GM18498 (cell line): ENCODE measurements at regions not wholly inside any gene's neighbourhood (a gene's known extent, or its start where the extent isn't known, plus 50 kb on each side); places are given as distances from the start of the nearest gene placed in this dataset.

Experiments
- ATAC-seq: cut with Tn5 transposase; IDR thresholded peaks from one replicate; pipeline ENCODE4 v1.9.1; 2021; ENCODE audit warnings: mild to moderate bottlenecking, moderate library complexity; ENCODE audit not compliant: unreplicated experiment

DNA sequence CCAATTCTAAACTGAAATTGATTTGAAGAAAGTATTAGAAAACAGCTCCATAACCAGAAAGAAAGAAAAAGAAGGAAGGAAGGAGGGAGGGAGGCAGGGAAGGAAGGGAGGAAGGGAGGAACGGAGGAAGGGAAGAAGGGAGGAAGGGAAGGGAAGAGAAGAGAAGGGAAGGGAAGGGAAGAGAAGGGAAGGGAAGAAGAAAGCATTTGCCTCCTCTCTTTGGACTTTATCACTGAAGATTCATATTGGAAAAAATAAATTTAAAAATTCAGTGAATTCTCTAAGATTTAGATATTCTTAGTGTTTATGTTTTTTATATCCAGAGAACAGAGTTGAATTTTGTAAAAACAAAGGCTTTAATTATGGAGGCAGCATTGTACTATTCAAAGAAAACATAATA, 68.5 kb upstream of the NXT1 start:
- ATAC-seq: no peak

DNA sequence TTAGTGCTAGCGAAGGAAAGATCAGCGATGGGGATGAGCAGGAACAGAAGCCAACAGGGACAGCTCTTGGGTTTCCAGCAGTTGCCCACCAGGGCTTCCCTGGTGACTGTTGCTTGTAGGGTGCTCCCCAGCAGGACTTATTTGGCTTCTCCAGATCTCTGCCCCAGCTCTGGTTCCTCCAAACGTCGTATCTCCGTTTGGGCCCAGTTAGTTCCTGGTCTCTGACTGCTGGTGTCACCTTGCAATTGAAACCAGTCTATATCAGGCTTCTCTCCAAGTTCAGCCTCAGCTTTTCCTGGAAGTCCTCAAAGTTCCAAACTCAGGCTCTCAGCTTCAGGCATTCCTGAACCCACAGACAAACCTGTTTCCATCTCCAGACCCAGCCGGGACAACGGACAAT, 70.8 kb upstream of the NXT1 start:
- ATAC-seq: no peak

DNA sequence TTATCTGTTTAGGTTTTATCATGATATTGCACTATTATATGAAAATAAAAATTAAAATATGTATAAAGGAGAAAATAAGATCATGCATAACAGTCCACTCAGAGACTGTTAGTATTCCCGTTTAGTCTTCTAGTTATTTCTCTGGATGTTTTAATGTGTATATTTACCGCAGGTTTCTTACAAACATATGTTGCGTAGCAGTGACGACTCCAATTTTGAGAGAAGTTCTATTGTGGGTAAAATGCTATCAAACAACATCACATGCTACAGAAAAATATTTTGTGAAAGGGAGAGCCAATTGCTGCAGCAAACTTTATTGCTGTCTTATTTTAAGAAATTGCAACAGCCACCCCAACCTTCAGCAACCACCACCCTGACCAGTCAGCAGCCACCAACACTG, 72.4 kb upstream of the NXT1 start:
- no peak for ATAC-seq

DNA sequence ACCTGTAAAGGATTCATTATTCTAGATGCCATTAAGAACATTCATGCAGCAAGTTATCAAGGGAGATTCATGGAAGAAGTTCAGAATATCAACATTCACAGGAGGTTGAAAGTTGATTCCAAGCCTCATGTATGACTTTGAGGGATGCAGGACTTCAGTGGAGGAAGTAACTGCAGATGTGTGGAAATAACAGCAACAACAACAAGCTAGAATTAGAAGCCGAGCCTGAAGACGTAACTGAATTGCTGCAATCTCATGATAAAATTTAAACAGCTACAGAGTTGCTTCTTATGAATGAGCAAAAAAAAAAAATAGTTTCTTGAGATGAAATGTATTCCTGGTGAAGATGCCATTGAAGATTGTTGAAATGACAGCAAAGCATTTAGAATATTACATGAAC, 73.3 kb upstream of the NXT1 start:
- ATAC-seq: no peak

DNA sequence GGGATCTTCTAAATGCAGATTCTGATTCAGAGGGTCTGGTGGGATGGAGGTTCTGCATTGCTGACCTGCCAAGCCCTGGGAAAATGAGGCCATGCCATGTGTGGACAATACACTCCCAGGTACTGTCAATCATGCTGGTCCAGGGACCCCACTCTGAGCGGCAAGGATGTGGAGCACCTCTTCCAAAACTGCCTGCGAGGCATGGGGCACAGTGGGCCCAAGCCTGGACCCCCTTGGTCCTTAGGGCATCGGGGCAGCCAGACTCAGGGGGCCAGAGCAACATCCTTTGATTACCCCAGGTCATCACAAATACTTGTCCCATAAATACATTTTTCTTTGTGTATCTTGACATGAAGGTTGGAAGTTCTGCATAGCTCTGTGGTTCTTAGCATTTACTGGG, 76.8 kb upstream of the NXT1 start:
- ATAC-seq: no peak

DNA sequence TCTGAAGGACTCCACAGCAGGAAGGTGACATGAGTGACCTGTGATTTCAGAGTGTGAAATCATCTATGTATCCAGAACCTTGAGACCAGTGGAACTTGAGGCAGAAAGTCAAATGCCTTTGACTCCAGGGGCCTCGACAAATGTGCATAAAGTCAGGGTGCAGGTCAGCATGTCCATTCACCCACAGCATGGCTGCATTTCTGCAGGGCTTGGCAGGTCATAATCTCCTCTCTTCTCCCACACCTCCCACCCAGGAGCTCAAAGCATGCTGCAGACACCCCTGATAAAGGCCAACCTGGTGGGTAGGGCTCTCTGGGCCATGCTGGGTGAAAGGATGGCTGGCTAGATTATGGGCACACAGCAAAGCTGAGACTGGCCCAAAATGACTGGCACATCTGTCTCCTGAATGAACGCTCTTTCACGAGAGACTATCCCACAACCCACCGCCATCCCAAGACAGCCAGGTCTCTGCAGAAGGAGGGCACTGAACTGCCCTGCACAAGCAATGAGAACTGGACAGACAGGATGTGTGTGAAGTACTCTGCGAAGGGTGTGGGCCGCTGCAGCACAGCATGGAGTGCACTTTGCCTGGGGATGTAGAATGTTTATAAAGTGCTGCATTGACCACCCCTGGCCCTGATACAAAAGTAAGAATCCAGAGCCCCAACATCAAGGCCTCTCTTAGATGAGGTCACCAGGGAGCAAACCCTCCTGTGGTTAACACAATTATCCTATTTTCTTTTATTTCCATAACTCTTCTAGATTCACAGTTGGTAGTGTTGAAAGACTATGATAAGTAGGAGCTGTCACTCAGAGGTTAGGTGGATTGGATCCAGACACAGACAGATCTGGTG, 78.2 kb upstream of the NXT1 start:
- ATAC-seq: no peak

DNA sequence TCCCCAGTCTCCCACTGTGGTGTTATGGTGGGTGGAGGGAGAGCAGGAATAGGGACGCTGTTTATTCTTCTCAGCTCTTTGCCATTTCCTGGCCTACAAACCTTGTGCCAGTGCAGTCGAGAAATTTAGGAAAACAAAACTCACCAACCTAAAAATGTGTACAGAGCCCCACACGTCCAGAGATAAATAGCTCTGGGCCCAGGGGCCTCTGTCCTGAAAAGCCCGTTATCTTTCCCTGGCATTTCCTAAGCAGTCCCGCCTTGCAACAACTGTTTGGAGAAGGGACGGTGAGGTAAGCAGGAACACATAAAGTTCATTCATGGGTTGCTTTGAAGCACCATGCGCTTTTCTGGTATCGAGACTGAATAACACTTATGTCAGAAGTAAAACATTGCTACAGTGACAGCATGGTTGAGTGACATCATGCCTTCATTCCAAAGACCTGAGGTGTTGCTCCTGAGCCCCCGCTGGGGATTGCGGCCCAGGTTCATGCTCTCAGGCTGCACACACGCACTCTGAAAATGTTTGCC, 80.1 kb upstream of the NXT1 start:
- ATAC-seq: no peak

DNA sequence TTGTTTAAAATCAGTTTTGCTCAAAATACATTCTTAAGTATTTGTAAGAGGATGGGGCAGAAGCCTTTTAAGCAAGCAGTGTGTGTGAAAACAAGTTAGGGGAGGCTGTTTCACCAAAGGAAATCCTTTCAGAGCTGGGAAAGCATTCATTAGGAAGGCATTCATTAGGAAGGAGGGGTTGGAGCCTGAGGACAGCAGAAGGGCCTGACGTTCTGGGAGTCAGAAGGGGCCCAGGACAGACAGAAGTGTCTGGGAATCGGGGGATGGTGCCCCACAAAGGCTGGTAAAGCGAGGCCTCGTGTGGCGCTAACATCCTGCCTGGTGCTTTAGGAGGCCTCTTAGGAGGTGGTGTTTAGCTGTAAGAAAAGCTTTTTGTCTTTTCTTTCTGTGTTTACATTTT, 80.6 kb upstream of the NXT1 start:
- no peak for ATAC-seq

DNA sequence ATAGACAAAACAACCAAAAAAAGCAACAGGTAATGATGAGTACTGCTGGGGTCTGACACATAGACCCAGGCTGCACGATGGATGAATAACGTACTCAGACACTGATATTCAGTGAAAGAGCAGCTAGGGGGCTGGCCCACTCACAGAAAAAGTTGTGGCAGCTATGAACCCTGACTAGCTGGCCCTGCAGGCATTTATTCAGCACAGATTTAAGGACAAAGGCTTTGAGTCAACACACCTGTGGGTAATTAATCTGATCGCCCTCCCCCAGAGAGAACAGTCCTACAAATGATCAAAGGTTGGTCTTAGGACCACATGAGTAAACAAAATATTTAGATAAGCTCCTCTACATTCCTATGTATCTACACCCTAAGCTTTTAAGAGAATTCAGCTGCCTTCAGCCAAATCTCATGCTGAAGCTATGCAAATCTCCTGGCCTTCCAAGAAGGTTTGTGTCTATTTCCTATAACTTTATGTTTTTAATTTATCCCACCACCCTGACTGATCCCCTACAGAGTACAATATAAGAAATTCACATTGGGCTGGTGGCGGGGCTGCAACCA, 81.7 kb upstream of the NXT1 start:
- no peak for ATAC-seq

DNA sequence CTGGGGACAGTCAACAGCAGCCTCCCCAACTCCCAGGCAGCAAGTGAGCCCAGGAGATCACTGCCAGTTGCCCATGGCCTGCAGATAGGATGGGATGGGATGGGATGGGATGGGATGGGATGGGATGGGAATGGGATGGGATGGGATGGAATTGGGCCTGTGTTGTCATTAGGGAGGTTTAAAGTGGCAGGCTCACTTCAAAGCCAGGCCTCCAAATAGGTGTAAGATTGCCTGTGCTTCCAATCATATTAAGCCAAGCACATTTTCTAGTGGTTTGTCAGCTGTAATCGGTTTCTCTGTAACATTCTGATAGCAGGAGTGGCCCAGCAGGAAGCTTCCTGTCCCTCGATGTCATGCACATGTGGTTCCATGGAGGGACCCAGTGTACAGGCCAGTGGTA, 82.7 kb upstream of the NXT1 start:
- ATAC-seq: no peak

DNA sequence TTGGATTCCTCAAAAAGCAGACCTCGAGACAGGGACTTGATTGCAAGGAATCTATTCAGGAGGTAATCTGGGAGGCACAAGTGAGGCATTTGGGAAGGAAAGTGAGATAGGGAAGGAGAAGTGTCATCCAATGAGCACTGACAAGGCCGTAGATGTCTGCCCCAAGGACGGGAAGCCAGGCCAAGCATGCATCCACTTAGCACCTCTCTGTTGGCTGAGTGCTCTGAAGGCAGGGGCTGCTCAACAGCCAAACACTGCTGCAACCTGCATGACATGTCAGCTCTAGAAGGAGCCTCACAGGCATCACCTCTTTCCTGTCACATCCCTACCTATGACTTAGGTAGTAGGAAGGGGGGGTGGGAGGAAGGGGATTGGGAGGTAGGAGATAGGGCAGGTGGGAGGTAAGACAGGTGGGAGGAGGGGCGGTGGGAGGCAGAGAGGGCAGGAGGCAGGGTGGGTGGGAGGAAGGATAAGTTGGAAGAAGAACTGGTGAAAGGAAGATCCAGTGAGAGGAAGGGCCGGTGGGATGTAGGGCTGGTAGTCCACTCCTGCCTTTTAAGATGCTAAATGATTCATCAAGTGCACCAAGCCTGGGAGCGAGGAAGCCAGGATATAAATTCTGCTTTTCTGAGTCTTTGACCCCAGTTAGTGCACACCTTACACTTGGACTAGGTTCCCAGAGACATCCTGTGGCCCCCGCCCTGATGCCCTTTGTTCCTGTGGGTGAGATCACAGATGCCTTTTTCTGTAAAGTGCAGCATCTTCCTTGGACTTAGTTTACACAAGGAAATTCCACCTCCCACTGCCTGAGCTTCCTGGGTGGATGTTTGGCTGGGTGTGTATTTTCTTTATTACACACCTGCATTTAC, 83.8 kb upstream of the NXT1 start:
- ATAC-seq: no peak

DNA sequence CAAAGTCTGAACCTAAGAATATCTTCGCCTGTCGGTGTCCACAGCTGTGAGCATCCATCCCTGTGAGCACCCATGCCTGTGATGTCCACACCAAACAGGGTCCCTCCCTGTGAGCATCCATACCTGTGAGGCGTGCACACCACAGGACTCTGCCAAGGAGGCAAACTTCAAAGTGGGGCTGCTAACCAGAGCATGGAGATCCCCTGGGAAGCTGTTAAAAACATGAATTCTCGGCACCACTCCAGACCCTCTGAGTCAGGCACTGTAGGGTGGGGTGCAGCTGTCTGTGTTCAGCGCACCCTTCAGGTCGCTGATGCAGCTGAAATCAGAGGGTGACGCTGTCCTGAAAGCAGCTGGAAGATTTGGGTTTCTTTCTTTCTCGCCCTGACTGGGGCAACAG, 85.4 kb upstream of the NXT1 start:
- ATAC-seq: no peak

DNA sequence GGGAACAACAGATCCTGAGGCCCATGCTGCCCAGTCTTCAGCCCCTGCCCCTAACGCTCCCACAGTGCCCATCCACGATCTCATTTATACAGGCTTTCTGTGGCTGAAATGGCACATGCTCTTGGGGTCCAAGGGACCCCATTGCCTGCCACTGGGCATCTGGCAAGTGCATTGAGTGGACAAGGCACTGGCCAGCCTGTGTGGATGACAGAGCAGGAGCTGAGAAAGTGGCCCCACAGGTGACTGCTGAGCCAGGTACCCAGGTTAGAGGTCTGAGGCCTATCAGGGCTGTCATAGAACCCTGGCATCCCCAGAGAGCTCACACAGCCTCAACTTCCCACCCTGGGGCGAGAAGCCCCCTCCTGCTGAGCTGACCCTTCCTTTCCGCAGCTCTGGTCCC, 86.0 kb upstream of the NXT1 start:
- ATAC-seq: no peak

DNA sequence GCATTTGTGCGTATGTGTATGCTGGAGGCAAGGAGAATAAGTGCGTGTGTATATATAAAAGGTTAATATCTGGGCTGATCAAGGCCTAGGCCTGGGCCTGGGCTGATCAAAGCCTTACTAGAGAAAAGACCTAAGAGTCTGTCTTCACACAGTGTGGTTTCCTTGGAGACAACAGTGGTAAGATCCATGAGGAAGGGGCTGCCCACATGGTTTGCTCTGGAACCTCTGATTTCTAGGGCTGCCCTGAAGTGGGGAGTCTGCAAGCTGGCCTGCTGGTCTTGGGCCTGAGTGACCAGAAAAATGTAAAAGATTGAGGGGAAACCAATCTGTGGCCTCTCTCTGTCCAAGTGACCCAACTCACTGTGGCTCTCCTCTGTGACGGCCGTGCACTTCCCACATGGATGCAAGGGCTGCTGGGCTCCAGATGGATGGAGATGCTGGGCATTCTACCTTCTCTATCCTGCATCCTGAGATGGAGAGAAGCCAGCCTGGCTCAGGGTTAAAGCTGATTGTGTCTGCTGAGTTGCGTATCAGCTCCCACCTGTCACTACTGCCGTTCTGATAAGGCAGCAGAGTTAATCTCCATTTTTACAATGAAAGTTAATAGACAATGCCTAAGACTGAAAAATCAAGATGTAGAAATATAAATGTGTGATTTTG, 90.3 kb upstream of the NXT1 start:
- no peak for ATAC-seq

DNA sequence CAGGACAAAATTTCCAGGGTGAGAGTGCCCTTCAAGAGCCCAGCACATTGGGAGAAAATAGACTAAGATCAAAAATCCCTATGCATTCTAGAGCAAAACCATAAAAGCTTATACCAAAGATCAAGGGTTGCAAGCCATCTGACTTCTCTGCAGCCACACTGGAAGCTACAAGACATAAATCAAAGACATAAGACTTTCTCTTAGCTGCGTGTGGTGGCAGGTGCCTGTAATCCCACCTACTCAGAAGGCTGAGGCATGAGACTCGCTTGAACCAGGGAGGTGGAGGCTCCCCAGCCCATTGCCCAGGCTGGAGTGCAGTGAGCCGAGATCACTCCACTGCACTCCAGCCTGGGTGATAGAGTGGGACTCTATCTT, 91.9 kb upstream of the NXT1 start:
- no peak for ATAC-seq

DNA sequence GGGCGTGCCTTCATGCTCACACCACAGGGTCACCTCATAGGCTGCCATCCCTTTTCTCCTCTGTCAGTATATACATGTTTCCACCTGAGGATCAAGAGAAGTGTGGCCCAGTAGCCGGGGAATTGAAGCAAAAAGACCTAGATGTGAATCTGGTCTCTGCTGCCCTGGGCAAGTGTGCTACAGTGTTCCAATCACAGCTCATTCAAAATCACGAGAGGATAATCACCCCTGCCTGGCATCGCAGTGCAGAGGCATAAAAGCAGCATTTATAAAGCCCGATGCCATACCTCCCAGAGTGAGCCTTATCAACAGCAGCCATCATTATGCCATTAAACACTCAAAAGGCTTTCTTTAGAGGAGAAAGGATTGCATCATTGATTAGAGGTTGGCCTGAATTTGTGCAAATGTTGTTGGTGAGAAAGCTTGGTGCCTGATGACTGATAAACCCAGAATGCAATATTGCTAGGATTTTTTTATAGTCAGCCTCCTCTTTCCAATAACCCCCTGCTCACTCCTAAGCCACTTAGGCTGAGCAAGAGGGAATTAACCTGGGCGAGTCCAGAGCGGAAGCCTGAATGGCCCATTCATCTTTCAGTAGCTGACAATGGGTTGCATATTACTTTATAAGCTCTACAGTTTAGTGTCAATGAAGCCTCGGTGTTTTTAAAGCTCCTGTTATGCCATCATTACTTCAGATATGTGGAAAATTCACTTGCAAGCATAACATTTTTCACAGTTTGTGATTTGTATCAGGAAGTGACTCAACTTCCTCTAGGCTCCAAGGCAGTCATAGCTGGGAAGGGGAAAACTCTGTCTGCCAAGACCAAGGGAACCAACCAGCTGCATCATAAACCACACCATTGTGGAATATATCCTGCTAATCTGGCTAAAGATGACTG, 92.5 kb upstream of the NXT1 start:
- ATAC-seq: no peak

DNA sequence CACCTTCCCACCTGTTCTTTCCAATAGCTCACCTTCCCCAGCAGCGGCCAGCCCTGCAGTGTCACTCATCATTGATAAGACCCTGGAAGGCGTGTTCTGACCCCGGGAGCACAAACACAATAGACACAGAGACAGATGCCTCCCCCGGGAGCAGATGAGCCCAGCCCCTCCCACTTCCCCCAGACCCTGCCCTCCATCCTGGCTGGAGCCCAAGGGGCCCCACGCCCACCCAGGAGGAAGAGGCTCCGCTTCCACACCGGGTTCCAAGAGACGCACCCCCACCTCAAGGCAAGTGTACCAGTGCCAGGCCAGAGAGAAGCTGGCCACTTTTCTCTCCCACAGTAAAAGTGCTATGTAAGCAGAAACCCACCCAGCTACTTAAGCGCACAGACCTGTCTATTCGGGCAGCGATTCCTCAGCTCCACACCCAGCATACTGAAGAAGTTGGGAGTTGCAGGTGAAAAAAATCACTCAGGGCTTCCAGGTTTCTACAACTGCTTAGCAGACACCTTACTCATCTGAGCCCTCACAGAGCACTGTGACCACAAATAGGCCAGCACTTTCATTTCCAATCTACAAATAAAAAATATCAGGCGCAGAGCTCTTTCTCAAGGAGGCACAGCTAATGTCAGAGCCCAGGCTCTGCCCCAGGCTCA, 93.4 kb upstream of the NXT1 start:
- no peak for ATAC-seq

DNA sequence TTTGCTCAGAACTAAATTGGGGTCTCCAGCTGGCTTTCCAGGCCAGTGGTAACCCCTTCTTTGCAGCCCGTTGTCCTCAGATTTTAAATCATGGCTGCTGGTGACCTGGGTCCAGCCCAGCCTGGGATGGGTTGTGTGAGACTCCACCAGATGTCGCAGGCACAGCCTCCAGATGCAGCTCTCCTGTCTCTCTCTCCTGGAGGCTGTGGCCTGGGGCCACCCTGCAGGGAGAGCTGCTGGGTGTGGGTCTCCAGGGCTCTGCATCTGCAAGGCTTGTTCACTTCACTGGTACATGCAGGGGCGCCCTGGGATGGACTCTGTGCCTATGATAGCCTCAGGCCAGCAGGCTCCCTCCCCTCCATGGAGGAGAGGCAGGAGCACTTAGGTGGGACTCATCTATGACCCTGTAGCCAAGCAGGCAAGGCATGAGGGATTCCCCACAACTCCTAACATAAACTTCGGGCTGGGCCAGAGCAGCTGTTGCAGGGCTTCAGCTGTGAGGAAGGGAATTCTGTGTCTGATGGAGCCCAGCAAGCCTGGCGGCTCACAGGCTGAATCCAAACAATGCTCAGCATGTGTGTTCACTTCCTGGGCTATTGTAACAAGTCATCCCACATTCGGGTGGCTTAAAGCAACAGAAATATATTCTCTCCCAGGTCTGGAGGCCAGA, 94.7 kb upstream of the NXT1 start:
- no peak for ATAC-seq

DNA sequence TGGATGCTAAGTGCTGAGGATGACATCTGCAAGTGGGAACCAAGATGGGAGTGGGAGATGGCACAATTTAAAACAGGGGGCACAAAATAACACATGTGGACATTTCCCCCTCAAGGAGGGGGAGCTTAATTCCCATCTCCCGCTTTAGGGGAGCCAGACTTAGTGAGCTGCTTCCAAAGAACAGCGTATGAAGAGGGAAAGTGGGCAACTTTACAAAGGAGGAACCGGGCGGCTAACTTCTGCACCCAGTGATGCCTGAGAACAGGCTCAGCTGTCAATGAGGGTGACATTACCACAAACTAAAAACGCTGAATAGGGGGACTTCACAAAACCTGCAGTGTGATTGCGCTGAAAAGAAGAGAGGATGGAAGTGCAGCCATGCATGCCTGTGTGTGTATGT, 95.5 kb upstream of the NXT1 start:
- ATAC-seq: no peak
